Jurkat, Clone E6-1 (cell line): ENCODE measurements at regions not wholly inside any gene's neighbourhood (a gene's known extent, or its start where the extent isn't known, plus 50 kb on each side); places are given as distances from the start of the nearest gene placed in this dataset.
"Not testable (repeated sequence)": the region's sequence is repeated elsewhere in the genome, so short reads cannot be mapped to it uniquely, and the experiment has no call there.

Experiments
- DNase-seq: peaks from one replicate; pipeline ENCODE4 v3.0.0-alpha.2; 2011; ENCODE audit warnings: low read depth, low spot score
- H3K4me3 ChIP-seq: 2 replicates; pipeline ENCODE4 v1.5.1; 2011; ENCODE audit warnings: mild to moderate bottlenecking, low read length, control low read depth, moderate library complexity

GRCh38 chr21:18118566-18118965, 126.1 kb upstream of the CHODL start:
- DNase-seq: no peak
- H3K4me3 ChIP-seq: no peak overlapping the region

GRCh38 chr21:18117176-18117575, 127.5 kb upstream of the CHODL start:
- no peak overlapping the region for H3K4me3 ChIP-seq
- DNase-seq: no peak

- no peak for DNase-seq
- no peak overlapping the region for H3K4me3 ChIP-seq
These were observed 129.8 kb upstream of the CHODL start for GRCh38 chr21:18114810-18115209.

DNA sequence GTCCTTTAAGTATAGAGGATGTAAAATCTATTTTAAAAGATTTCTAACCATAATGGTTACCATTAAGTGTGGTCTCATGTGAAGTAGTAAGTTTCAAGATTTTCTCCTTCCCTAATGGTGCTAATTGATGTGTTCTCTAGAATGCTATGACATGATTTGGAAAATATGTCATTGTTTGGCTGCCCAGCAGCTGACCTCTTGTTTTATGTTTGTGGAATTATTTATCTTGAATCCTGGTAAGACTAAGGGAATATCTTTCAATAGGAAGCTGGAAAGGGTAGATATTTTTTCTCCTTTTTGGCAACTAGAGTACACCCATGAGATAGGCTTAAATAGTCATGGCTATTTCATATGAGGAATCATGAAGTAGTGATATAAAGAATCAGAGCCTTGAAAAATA, 139.8 kb upstream of the CHODL start:
- H3K4me3 ChIP-seq: no peak overlapping the region
- DNase-seq: no peak

DNA sequence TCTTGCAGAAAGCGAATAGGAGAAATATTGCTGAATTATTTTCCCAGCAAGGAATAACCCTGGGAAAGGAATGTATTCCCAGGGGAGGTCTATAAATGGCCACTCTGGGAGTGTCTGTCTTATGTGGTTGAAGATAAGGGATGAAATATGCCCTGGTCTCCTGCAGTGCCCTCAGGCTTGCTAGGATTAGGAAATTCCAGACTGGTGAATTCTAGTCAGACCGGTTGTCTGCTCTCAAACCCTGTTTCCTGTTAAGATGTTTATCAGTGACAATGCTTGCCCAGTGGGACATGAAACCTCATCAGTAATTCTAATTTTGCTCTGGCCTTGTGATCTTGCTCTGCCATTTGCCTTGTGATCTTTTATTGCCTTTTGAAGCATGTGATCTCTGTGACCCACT, 148.2 kb upstream of the CHODL start:
- DNase-seq, H3K4me3 ChIP-seq: not testable (repeated sequence)

DNA sequence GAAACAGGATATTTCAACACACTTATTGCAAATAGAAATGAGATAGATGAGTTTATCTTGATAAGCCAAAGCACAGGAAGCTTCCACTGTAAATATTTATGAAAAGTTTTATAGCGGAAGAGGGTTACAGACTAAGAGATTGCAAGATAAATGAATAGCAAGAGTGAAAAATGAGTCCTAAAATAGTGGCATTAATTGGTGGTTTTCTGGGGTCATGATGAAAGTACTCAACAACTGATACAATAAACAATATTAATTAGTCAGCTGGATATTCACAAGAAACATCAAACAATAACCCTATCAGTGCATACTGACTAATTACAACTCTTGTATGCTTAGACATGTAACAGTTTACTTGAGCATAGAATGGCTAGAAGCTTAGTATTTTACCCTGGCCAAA, 154.8 kb upstream of the CHODL start:
- DNase-seq: no peak
- no peak overlapping the region for H3K4me3 ChIP-seq

- H3K4me3 ChIP-seq: no peak overlapping the region
- no peak for DNase-seq
These were observed 174.2 kb upstream of the CHODL start for GRCh38 chr21:18070392-18070791.

- H3K4me3 ChIP-seq: no peak overlapping the region
- DNase-seq: no peak
These were observed 174.8 kb upstream of the CHODL start for GRCh38 chr21:18069875-18070274.

DNA sequence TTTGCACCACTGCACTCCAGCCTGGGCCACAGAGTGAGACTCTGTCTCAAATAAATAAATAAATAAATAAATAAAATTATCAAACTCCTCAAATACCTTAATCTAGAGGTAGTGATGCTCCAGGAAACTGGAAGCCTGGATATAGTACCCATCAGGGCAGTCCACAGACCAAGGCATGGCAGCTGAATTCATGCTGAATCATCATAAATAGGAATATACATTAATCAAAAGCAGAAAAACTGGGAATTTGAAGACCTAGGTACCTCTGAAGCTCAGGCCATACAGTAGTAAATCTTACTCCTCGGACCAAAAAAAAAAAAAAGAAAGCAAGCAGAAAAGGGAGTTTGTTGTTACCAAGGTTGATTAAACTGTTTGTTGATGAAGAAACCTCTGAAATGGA, 184.2 kb upstream of the CHODL start:
- H3K4me3 ChIP-seq: no peak overlapping the region
- no peak for DNase-seq

GRCh38 chr21:18058731-18059398, 185.8 kb upstream of the CHODL start:
- no peak overlapping the region for H3K4me3 ChIP-seq
- DNase-seq: no peak

DNA sequence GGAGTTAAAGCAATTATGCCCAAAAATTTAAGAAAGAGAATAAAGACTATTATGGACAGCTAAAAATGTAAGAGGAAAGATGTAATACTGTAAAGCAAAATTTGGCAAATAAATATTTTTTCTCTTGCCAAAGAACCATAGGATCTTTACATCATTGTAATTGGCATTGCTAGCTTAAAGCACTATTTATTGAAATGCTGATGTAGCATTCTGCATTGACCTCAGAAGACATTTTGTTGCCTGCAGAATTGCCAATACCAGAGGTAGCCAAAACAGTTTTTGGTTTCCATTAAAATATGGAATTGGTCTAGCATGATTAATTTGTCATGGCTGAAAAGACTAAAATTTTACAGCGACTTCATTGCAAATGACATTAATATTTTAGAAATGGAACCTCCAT, 191.5 kb upstream of the CHODL start:
- H3K4me3 ChIP-seq: no peak overlapping the region
- no peak for DNase-seq

GRCh38 chr21:18049461-18049860, 195.2 kb upstream of the CHODL start:
- no peak for DNase-seq
- no peak overlapping the region for H3K4me3 ChIP-seq

- peak; percentile 36 for DNase-seq
- no peak overlapping the region for H3K4me3 ChIP-seq
These were observed 203.6 kb upstream of the CHODL start for GRCh38 chr21:18041012-18041411.

DNA sequence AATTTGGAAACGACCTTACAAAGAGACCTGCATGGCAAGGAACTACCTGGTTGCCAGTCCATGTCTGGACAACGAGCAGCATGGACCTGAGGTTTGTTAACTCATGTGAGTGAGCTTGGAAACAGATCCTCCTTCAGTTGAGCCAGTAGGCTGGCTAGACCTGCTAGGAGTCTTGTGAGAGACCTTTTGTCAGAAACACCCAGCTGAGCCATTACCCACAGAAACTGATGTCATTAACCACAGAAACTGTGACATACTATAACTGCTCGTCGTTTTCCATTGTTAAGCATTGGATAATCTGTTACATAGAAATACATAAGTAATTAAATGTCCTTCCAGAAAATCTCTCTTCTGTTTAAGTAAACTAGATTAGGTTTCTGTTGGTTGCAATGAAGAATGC, 211.1 kb upstream of the C21orf91 start:
- H3K4me3 ChIP-seq: no peak overlapping the region
- DNase-seq: peak; percentile 4

DNA sequence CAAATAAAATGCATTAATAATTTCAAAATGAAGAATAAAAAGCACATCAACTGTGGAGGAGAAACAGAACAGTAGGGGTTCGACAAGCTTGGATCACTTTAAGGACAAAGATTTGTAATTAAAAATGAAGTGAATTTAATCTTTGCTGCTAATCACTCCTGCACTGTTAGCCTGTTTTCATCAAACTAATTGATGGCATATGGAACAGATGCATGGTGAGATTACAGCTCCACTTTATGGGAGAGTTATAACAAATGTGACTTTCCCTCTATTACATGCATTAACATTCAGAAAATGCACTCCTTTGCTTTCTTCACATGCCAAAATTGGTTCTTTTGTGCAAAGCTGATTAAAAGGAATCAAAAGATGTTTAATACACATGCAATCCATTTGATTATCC, 207.2 kb upstream of the C21orf91 start:
- H3K4me3 ChIP-seq: no peak overlapping the region
- no peak for DNase-seq

GRCh38 chr21:18023711-18024110, 204.6 kb upstream of the C21orf91 start:
- DNase-seq: no peak
- H3K4me3 ChIP-seq: no peak overlapping the region

DNA sequence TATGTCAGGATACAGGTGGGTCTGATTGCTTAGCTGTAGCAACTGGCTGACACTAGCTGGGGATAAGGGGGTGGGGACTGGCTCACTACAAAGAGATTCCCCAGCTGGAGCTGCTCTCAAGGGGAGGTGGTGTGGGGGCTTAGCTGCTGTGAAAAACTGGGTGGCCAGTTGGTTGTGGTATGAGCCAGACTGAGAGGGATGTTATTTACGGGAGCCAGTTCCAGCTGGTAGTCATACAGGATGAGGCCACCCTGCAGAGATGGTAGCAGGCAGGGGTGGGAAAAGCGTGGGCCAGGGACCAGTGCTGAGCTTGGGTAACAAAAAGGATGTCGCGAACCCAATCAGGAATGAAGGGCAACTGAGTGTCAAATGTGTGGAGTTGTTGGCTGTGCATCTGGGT, 204.0 kb upstream of the C21orf91 start:
- H3K4me3 ChIP-seq: no peak overlapping the region
- no peak for DNase-seq

DNA sequence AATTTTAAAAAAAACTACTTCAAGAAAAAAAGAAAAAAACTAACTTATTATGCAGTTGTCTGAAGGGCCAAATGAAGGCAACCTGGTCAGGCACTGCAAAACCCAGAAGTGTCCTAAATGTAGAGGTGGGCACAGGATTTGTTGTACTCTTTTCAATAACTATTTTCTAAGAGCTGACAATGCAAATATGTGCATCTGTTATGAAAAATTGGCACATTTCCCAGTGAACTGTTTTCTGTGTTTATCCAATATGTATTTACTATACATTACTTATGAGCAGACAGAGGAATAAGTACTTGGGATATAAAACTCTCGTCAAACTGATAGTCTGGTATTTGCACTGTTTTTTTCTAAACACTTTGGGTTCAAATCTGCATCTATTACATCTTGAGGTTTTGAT, 188.0 kb upstream of the C21orf91 start:
- no peak overlapping the region for H3K4me3 ChIP-seq
- no peak for DNase-seq

DNA sequence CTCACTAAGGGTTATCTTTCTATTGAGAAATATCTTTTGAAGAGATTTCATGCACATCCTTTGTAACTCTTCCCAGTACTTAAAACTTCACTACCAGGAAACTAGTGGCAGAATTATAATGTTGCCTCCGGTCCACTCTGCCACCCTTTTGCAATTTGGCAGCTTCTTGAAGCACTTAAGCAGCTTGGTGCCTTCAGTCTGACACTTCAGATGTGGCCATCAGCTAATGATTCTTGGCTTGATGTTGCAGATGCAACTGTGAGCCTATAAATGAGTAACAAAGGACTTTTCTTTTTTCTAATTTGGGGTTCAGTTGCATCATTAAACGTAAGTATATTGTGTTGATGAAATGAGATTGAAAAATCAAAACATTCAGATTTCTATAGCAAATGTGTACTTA, 187.5 kb upstream of the C21orf91 start:
- H3K4me3 ChIP-seq: no peak overlapping the region
- DNase-seq: no peak

DNA sequence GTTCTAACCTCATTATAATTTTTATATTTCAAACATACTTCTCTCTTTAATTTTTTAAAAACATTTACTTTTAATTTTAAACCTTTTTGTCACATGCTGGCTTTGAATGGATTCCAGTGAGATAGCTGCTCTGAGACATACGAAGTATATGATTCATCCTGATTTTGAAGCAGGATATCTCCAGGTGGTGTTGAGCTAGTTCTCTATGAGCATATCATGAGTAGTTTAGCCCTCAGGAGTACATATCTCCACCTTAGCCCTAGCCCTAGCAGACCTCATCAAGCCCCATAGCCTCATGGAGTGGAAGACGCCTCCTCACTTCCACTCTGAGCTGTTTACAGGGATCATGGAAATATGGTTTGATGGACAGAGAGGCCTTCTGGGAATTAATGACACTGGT, 183.2 kb upstream of the C21orf91 start:
- no peak overlapping the region for H3K4me3 ChIP-seq
- DNase-seq: no peak

DNA sequence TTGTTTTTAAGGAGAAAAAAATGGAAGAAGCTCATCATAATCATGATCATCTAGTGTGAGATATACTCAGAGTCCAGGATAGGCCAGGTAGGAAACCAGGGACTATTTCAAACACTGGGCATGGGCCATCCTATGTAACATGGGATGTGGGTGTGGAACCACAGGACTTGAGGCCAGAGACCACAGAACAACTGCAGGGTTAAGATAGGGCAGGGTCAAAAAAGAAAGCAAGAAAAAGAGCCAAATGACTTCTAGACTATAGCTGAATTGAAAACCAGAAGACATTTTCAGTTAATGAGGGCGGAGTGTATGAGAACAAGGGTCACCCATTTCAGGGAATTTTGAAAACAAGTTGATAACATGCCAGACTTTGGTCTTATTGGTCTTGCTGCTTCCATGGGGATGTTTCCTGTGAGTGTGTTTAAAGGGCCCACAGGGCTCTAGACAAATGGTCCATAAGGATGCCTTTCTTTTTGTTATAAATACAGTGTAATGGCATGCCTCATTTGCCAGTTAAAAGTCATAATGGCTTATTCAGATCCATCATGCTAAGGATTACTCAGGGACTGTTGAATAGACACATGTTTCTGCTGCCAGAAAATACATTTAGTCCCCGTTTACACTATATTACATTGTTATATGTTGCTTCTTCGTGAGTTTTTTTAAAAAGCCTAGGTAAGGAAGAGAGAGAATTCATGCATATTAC, 182.0 kb upstream of the C21orf91 start:
- no peak for DNase-seq
- H3K4me3 ChIP-seq: no peak overlapping the region
